Dedifferentiated amniotic fluid mesenchymal stem cell (primary cell): ENCODE measurements at regions not wholly inside any gene's neighbourhood (a gene's known extent, or its start where the extent isn't known, plus 50 kb on each side); places are given as distances from the start of the nearest gene placed in this dataset.
"Not testable (repeated sequence)": the region's sequence is repeated elsewhere in the genome, so short reads cannot be mapped to it uniquely, and the experiment has no call there.

Experiments used
- DNase-seq: peaks from one replicate; pipeline ENCODE4 v3.0.0-alpha.2; 2016; ENCODE audit errors: extremely low spot score

DNA sequence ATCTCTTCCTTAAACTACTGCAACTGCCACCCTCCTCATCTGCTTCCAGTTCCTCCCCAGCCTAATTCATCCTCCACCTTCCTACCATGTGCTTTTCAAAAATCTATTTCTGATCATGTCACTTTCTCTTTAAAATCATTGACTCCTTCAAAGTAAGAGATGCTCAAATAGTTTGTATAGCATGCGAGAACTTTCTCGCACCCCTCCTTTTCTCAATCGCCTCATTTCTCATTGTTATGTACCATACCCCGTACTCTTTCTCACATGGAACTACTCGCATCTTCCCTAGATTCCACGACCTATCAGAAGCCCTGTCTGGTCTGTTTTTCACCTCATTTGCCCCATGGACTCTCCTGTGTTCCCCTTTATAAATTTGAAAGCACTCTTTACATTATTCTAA, 238.2 kb downstream of the NRIP1 start:
- DNase-seq = no peak

DNA sequence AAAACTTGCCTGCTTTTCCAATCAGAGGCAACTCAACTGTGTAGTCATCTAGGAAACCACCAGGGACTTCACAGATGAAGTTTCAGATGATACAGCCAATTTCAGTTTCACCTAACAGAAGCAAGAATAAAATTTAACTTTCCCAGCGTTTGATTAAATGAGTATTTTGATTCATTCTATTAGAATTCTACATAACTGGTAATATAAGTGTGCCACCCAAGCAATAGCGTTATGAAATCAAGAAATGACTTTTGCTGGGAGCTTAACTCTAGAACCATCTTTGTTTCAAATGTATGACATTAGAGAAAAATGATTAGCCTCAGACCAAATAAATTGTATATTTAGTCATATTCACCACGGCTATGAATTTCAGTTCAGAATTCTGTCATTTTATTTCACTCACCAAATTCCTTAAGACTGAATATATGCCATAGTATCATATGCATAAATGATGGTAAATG, 239.3 kb downstream of the NRIP1 start:
- no peak for DNase-seq

DNA sequence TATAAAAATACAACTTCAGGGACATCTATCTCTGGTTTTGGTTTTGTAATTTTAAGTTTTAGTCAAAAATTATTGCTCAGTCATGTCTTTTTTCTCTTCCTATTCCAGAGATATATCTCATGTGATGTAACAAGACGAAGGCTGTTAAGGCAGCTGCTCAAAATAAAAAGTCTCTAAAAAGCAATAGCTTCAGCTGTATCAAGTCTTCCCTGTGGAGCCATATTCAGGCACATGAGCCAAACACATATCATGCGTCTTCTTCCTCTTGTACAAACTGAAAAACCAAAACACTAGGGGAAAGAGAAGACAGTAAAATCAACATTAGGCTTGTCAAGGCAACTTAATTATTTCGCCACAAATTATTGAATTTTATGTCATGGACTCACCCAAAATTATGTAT, 240.7 kb downstream of the NRIP1 start:
- DNase-seq = no peak

DNA sequence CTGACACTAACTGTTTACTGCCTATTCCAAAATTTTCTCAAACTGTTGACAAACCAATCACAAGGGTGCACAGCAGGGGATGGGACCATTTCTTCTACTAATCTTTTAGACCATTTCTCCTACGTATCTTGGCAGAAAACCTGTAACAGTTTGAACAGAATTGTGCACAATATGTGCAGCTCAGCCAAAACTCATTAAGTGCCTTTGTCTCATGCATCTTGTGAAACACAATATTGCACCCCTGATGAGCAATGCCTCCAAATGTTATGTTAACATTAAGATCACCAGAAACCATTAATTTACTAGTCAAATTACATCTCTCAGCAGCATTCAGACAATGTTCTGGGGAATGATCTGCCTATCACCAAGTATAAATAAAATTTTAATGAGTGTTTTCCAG, 247.5 kb downstream of the NRIP1 start:
- no peak for DNase-seq

DNA sequence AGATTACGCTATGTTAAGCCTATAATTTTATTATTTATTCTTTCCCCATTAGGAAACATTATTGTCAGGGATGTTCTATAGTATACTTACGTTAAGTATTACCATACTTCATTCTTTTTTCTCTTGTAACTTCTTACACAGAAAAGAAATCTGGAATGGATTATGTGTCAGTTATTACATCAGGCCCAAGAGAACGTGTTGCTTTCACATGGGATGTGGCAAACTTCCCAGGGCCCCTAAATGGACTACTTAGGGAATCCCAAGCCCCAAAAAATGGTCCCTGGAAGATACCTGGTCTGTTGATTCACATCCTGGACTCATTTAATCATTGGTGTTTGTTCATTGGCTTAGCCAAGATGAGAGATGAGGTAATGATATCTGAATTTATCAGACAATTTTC, 249.8 kb downstream of the NRIP1 start:
- no peak for DNase-seq

DNA sequence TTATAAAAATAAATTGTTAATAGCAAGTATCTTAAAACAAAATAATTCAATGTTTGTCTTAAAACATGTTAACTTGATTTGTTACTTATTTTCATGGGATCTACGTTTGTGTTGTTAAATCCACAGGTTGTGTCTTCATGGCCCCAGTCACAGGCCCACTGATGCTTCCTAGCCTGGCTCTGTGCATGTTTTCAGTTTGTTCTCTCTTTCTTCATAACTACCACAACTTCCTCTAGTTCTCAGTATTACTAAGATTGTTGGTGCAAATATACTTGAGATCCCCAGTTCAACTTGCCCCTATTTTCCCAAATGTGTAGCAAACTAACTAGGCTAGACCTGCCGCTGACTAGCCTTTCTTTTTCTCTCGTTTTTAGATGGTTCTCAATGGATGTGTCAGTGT, 250.5 kb downstream of the NRIP1 start:
- no peak for DNase-seq

DNA sequence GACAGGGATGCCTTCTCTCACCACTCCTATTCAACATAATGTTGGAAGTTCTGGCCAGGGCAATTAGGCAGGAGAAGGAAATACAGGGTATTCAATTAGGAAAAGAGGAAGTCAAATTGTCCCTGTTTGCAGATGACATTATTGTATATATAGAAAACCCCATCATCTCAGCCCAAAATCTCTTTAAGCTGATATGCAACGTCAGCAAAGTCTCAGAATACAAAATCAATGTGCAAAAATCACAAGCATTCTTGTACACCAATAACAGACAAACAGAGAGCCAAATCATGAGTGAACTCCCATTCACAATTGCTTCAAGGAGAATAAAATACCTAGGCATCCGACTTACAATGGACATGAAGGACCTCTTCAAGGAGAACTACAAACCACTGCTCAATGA, 258.1 kb upstream of the SAMSN1 start:
- not testable (repeated sequence) for DNase-seq

DNA sequence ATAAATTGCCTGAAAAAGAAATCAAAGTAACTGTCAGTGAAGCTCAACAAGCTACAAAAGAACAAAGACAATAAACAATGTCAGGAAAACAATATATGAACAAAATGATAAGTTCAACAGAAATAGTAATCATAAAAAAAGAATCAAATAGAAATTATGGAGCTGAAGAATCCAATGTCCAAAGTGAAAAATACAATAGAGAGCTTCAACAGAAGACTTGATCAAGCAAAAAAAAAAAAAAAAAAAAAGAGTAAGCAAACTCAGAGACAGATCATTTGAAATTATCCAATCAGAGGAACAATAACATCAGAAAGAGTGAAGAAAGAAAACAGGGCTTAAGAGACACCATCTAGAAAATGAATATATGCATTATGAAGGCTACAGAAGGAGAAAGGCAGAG, 251.4 kb upstream of the SAMSN1 start:
- DNase-seq = no peak

DNA sequence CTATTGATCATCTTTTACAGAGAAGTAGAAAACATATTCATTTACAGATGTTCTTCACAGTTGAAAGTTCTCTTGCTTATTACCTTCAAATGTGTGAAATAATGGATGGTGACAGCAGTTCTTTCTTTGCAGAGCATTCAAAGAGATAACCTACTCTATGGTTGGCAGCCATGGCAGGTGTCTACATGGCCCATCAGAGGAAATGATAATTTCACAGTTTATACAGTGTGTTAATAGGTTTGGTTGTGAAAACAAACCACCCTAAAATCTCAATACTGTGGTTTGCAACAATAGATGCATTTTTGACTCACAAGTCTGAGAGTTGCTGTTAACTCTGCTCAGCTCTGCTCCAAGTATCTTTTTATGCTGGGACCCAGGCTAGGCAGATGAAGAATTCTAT, 241.2 kb upstream of the SAMSN1 start:
- no peak for DNase-seq

DNA sequence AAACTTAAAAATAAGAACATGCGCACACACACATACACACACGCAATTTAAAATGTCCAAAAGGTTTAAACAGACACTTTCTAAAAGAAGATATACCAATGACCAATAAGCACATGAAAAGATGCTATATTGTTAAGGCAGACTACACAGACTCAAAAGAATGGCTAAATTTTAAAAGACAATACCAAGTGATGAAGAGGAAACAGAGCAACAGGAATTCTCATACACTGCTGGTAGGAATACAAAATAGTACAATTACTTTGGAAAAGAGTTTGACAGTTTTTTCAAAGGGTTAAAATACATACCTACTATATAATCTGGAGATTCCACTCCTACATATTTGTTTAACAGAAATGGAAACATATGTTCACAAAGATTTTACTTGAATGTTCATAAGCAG, 239.6 kb upstream of the SAMSN1 start:
- no peak for DNase-seq

DNA sequence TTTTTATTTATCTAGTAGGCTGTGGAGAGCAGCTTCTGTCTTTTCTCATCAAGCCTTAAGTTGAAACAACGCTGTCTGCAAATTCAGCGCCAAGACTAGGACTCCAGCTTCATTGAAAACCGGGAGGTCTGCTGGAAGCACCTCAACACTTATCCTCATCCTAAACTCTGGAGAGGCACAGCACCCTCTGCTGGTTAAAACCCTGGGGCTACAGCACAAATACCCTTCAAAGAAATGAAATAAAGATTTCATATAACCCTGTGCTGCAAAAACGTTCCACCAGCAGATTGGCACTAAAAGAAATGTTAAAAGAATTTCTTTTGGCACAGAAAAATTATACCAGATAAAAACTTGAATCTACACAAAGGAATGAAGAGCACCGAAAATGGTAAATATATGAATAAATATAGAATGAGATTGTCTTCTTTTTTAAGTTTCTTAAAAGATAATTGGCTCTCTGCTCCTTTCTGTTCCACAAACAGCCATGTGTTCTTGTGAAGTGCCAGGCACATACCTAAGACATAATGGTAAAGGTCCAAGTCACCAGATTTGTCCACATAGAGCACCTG, 227.7 kb upstream of the SAMSN1 start:
- no peak for DNase-seq

DNA sequence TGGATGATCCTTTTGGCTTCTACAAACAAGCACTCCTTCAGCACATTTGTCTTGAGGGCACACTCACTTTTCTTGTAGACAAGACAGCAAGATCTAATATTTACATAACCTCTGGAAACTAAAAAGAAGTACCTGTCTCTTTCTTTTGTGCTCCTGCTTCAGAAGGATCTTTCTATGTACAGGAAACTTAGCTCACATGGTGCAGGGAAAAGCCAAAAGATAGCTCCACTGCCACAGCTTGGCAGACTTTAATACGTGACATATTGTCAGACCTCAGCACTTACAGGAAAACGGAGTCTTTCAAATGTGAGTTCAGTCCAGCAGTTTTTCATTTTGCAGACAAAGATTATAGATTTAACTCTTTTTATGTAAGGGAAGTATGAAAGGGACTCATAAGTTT, 225.5 kb upstream of the SAMSN1 start:
- no peak for DNase-seq

DNA sequence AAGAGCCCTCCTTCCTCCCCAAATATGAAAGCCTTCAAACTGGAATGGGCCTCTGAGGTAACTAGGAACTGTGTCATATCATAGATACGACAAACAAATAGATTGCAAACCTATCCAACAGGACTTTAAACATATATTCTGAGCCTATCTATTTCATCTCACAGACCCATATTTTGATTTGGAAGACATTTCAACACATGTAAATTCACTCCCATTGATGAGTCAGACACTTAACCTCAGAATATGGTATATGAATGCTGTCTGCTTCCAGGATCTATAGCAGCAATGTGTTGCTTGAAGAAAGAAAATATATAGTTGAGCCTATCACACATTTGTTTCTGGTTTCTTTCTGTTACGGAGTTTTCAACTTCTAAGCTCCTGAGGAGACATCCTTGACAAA, 221.9 kb upstream of the SAMSN1 start:
- DNase-seq = no peak

DNA sequence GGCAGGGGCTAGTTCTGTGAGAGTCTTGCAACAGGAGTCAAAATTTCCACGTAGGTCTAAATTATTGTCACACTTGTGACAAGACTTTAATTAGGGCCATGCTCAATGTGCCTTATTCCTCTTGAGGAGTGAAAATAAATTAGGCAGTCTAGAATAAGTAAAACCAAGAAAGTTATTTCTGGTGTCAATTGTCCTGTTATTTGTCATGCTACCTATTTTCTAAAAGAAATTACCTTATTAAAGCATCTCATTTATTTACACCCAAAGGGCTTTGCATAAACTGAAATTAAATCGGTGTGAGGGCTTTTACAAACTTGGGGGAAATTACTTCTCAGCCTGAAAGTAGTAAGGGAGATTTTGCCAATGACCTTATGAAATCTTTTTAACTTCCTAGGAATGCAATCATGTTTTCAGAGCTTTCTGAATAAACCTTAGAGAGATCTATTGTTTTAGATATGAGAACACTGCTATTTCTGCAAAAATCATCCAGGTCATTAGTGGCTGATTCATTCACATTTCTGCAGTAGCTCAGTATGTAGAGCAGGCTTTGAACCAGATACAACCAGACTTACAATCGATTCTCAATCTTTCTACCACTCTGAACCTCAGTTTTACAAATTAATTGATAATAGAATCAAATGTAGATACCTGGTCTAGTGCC, 221.2 kb upstream of the SAMSN1 start:
- DNase-seq = no peak

DNA sequence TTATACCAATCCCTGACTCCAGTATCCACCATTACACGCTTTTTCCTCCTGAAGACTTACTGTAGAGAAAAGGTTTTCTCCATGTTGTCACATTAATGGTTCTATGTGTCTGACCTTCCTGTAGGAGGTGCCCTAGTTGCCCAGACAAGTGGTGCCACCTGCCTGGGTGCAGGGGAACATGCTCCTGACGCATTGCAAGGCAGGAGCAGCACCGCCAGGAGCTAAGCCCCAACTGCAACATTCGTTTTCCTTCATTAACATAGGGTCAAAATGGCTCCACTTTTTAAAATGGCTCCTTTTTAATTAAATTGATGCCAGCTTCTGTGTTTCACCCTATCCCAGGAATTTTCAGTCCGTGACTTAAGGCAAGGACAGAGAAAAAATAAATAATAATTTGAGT, 220.1 kb upstream of the SAMSN1 start:
- no peak for DNase-seq

DNA sequence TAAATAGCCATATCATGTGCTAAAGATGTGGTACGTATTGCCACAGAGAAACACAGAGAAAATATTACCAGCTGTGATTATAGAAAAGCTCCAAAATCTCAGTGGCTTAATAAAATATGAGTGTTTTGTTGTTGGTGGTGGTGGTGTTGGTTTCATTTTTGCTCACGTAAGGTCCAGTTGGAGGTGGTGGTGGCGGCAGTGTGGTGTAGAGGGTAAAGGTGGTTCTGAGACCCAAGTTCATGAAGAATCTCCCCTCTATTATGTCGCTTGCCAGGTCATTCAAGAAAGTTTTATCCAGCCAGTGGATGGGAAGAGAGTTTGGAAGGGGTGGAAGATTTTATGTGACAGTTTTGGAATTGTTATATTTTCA, 217.6 kb upstream of the SAMSN1 start:
- DNase-seq = no peak

DNA sequence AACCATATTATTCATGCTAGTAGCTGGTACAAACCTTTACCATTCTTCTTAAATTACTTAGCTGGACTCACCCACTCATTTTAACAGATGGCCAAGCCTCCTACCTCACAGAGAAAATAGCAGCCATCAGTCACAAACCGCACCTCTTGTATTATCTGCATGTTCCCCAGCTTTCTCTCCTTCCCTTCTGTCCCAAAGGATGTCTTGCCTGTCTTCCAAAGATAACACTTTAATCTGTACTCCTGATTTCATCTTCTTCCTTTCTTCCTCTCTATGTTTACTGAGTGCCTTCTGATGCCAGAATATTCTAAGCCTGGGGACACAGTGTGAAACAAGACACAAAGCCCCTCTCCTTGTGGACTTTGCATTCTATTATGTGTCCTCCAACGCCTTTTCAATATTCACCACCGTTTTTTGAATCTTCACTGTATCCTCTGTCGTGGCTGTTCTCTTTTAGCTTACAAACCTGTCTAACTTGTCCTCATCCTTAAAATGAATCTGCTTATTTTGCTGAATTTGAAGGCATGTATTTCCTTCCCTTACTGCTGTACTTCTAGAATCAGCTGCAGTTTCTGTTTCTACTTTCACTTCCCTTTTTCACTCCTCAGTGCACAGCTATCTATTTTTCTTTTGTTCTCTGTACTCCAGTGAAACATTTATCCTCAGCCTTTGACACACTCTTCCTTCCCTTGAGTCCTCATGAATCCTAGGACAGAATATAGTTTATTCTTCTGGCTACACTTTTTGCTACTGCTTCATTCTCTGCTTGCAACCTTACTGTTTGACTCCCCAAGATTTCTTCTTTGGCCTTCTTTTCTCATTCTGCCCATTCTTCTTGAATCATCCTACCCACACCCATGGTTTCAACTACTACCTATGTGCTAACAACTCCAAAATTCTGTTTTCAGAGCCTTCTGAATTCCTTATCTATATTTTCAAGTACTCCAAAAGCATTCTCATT, 216.9 kb upstream of the SAMSN1 start:
- no peak for DNase-seq

DNA sequence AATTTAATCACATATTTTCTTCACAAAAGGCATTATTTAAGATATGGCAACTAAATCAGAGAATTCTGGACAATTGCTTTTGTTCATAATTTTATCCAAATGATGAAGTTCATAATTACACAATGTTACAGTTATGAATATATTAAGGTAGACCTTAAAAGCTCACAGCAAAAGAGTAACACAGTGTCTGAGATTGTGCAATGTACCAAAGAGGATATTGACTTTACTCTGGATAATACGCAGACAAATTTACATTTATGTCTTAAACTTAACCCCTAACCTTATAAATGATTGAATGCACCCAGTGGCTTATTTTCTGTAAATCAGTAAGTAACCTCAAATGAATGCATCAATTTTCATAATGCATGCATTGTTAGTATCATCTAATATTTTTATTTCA, 216.2 kb upstream of the SAMSN1 start:
- no peak for DNase-seq

DNA sequence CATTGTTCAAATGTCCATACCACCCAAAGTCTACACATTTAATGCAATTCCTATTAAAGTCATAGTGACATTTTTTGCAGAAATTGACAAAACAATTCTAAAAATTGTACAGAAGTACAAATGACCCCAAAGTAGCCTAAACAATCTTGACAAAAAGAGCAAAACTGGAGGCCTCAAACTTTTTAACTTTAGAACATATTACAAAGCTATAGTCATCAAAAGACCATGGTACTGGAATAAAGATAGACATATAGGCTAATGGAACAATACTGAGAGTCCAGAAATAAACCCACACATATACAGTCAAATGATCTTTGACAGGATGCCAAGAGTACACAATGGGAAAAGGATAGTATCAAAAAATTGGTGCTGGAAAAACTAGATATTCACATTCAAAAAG, 213.2 kb upstream of the SAMSN1 start:
- no peak for DNase-seq

DNA sequence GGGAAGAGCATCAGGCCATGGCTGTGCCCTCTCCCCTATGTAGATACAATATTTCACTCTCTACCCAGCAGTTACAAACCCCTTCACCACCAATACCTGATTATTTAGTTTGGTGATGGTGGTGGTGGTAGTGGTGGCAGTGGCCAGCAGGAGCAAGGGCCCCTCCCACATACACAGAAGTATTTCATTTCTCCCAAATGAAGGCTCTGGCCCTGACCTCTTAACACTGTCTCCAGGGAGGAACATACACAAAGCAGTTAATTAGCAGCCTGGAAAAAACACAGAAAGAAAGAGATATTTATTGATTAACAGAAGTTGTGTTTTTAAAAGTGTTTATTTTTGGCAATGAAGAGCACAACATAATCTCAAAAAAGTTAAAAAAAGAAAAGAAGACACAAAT, 212.7 kb upstream of the SAMSN1 start:
- DNase-seq = no peak

DNA sequence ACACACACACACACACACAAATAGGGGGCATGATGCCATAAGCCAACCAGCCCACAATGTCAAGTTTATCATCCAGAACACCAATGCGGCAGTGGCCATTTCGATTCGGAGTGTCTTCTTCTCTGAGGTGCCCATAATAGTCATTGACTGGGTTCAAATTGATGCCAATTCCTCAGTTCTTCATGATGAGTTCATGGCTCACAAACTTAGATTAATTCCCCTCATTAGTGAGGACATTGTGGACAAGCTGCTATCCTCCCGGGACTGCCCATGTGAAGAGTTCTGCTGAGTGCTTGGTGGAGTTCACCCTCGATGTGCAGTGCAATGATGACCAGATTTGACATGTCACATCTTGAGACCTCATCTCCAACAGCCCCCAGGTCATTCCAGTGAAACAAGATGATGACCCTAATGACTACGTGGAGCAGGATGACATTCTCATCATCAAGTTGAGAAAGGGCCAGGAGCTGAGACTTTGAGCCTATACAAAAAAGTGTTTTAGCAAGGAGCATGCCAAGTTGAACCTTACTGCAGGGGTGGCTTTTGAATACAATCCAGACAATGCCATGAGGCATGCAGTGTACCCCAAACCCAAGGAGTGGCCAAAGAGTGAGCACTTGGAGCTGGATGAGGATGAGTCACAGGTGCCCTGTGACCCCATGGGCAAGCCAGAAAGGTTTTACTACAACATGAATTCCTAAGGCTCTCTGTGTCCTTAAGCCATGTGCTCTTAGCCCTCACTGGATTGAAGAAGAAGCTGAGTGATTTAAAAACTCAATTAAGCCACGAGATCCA, 211.6 kb upstream of the SAMSN1 start:
- DNase-seq = no peak

DNA sequence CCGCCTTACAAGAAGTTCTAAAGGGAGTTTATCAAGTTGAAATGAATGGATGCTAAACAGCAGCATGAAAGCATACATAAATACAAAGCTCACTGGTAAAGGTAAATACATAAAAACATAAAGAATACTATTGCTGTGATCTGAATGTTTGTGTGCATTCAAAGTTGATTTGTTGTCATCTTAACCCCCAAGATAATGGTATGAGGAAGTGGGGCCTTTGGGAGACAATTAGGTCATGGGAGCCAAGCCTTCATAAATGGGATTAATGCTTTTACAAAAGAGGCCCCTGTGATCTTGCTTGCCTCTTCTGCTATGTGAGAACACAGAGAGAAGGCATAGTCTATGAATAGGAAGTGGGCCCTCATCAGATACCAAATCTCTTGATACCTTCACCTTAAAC, 209.0 kb upstream of the SAMSN1 start:
- DNase-seq = no peak
